ENCODE measurements at regions not wholly inside any gene's neighbourhood (a gene's known extent, or its start where the extent isn't known, plus 50 kb on each side); places are given as distances from the start of the nearest gene placed in this dataset.

GRCh38 chr6:113039005-113039404 lies 691.9 kb downstream of the RFPL4B start:
- H3K79me2 ChIP-seq (ENCODE audit: insufficient read depth) = no peaks in the 10 kb centered on the region
- no peaks in the 10 kb centered on the region for H4K20me1 ChIP-seq (ENCODE audit: insufficient read depth)
- ChIA-PET POLR2A (no interaction called here), CTCF (no interaction called here)
- H3K9me3 ChIP-seq = no peaks in the 10 kb centered on the region
- H3F3A ChIP-seq (replicated peaks; ENCODE audit: insufficient read depth) = no peaks in the 10 kb centered on the region
- H3K4me1 ChIP-seq (ENCODE audit: control insufficient read depth in 1 of 2, insufficient read depth in 2 of 2, low read depth in 1 of 2, low read length in 1 of 2) = no peaks in the 10 kb centered on the region; a peak in 1 of 4 replicates
- no peak overlapping the region for H3K27ac ChIP-seq (ENCODE audit: low read depth in 2 of 2, low read length in 1 of 2)
- H3K4me3 ChIP-seq (ENCODE audit: low read depth in 2 of 2, low read length in 1 of 2) = no peak overlapping the region
- H3K9ac ChIP-seq = no peak overlapping the region
- H3K36me3 ChIP-seq (replicated peaks in 1 of 2; ENCODE audit: control insufficient read depth in 1 of 2, insufficient read depth in 2 of 2, low read length in 1 of 2) = no peaks in the 10 kb centered on the region
- no peak overlapping the region for H3K4me2 ChIP-seq
- WGBS (ENCODE audit: low lambda C conversion rate) = 100% methylated on average over 1 of the region's 1 CpG
- TF ChIP-seq MAX (IDR thresholded peaks at IDR 0.05; ENCODE audit: low read depth) (no peak), RXRA (IDR thresholded peaks at IDR 0.05; ENCODE audit: borderline replicate concordance, low read depth) (no peak), GABPA (IDR thresholded peaks at IDR 0.05; ENCODE audit: low read depth) (no peak), TCF12 (IDR thresholded peaks at IDR 0.05) (no peak), CHD2 (IDR thresholded peaks at IDR 0.05; ENCODE audit: low read length, partially characterized antibody) (no peak), TEAD4 (IDR thresholded peaks at IDR 0.05; ENCODE audit: borderline replicate concordance, insufficient read depth) (no peak), EP300 (IDR thresholded peaks at IDR 0.05; ENCODE audit: borderline replicate concordance in 1 of 2, low read depth in 1 of 2, low read length in 1 of 2) (no peak), MEF2A (IDR thresholded peaks at IDR 0.05; ENCODE audit: borderline replicate concordance, low read depth) (no peak)
- TF ChIP-seq, protein P1, sequence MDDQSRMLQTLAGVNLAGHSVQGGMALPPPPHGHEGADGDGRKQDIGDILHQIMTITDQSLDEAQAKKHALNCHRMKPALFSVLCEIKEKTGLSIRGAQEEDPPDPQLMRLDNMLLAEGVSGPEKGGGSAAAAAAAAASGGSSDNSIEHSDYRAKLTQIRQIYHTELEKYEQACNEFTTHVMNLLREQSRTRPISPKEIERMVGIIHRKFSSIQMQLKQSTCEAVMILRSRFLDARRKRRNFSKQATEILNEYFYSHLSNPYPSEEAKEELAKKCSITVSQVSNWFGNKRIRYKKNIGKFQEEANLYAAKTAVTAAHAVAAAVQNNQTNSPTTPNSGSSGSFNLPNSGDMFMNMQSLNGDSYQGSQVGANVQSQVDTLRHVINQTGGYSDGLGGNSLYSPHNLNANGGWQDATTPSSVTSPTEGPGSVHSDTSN (IDR thresholded peaks at IDR 0.05) = no peak
- TF ChIP-seq, protein P2, sequence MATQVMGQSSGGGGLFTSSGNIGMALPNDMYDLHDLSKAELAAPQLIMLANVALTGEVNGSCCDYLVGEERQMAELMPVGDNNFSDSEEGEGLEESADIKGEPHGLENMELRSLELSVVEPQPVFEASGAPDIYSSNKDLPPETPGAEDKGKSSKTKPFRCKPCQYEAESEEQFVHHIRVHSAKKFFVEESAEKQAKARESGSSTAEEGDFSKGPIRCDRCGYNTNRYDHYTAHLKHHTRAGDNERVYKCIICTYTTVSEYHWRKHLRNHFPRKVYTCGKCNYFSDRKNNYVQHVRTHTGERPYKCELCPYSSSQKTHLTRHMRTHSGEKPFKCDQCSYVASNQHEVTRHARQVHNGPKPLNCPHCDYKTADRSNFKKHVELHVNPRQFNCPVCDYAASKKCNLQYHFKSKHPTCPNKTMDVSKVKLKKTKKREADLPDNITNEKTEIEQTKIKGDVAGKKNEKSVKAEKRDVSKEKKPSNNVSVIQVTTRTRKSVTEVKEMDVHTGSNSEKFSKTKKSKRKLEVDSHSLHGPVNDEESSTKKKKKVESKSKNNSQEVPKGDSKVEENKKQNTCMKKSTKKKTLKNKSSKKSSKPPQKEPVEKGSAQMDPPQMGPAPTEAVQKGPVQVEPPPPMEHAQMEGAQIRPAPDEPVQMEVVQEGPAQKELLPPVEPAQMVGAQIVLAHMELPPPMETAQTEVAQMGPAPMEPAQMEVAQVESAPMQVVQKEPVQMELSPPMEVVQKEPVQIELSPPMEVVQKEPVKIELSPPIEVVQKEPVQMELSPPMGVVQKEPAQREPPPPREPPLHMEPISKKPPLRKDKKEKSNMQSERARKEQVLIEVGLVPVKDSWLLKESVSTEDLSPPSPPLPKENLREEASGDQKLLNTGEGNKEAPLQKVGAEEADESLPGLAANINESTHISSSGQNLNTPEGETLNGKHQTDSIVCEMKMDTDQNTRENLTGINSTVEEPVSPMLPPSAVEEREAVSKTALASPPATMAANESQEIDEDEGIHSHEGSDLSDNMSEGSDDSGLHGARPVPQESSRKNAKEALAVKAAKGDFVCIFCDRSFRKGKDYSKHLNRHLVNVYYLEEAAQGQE (IDR thresholded peaks at IDR 0.05; ENCODE audit: low read depth, low read length) = no peak
- DNase-seq = no peak
- H2AFZ ChIP-seq (ENCODE audit: low read depth) = no peak overlapping the region
- H3K27me3 ChIP-seq (ENCODE audit: insufficient read depth) = no peaks in the 10 kb centered on the region
- no peaks in the 10 kb centered on the region for H3K9me2 ChIP-seq

- CTCF ChIA-PET = interaction anchor here (0.6 to 1.6 kb wide), 2 partner anchors 812 to 894 kb away, joined by 3 to 4 read pairs; no protein-coding TSS in a partner anchor
- TF ChIP-seq RXRA (IDR thresholded peaks at IDR 0.05; ENCODE audit: borderline replicate concordance, low read depth) (0 out of 2 replicates have a peak, but pooled peaks have one; percentile 33), TEAD4 (IDR thresholded peaks at IDR 0.05; ENCODE audit: borderline replicate concordance, insufficient read depth) (0 out of 2 replicates have a peak, but pooled peaks have one; percentile 12), JUND (IDR thresholded peaks at IDR 0.05) (peak; percentile 55), MEF2A (IDR thresholded peaks at IDR 0.05; ENCODE audit: borderline replicate concordance, low read depth) (0 out of 2 replicates have a peak, but pooled peaks have one; percentile 49), EP300 (IDR thresholded peaks at IDR 0.05; ENCODE audit: borderline replicate concordance in 1 of 2, low read depth in 1 of 2, low read length in 1 of 2) (peak in 1 of 2 experiments; percentile 53; a peak in 1 of 4 replicates), YY1 (IDR thresholded peaks at IDR 0.05; ENCODE audit: low read depth) (no peak), CTCF (IDR thresholded peaks at IDR 0.05) (no peak), FOSL2 (IDR thresholded peaks at IDR 0.05; ENCODE audit: borderline replicate concordance, low read depth) (peak; percentile 68), FOXM1 (IDR thresholded peaks at IDR 0.05; ENCODE audit: low read depth) (peak; percentile 59; the same call in 1 of the 2 replicates), TCF12 (IDR thresholded peaks at IDR 0.05) (peak; percentile 65), NRF1 (IDR thresholded peaks at IDR 0.05; ENCODE audit: low read depth, low read length) (no peak), CHD2 (IDR thresholded peaks at IDR 0.05; ENCODE audit: low read length, partially characterized antibody) (no peak)
- TF ChIP-seq, protein P2 (IDR thresholded peaks at IDR 0.05; ENCODE audit: low read depth, low read length) = no peak
These were observed 700.0 kb downstream of the RFPL4B start for GRCh38 chr6:113047148-113047547.

More at GRCh38 chr6:113047148-113047547, 700.0 kb downstream of the RFPL4B start:
- H3K36me3 ChIP-seq (replicated peaks in 1 of 2; ENCODE audit: control insufficient read depth in 1 of 2, insufficient read depth in 2 of 2, low read length in 1 of 2) = no peaks in the 10 kb centered on the region
- peak overlapping the region; percentile 59; the same call in 1 of the 2 replicates for H3K9ac ChIP-seq
- H3K4me2 ChIP-seq = no peak overlapping the region
- no peaks in the 10 kb centered on the region for H3K9me3 ChIP-seq
- H3K27me3 ChIP-seq (ENCODE audit: insufficient read depth) = no peaks in the 10 kb centered on the region
- H3K4me3 ChIP-seq (ENCODE audit: low read depth in 2 of 2, low read length in 1 of 2) = no peak overlapping the region
- H3K4me1 ChIP-seq (ENCODE audit: control insufficient read depth in 1 of 2, insufficient read depth in 2 of 2, low read depth in 1 of 2, low read length in 1 of 2) = peaks cover 20 to 33% of the 10 kb centered on the region in 2 experiments
- H2AFZ ChIP-seq (ENCODE audit: low read depth) = no peak overlapping the region
- peak overlapping the region; percentile 86 to 90; a peak in 3 of 4 replicates for H3K27ac ChIP-seq (ENCODE audit: low read depth in 2 of 2, low read length in 1 of 2)
- H3K9me2 ChIP-seq = no peaks in the 10 kb centered on the region
- no peaks in the 10 kb centered on the region for H3K79me2 ChIP-seq (ENCODE audit: insufficient read depth)
- peaks cover 49% of the 10 kb centered on the region for H3F3A ChIP-seq (replicated peaks; ENCODE audit: insufficient read depth)
- no peak for DNase-seq
- 0% methylated on average over 1 of the region's 1 CpG for WGBS (ENCODE audit: low lambda C conversion rate)
- no peaks in the 10 kb centered on the region for H4K20me1 ChIP-seq (ENCODE audit: insufficient read depth)
- POLR2A ChIA-PET = no interaction called here

All from SK-N-SH (cell line).